IMR-90 (cell line): ENCODE measurements at regions not wholly inside any gene's neighbourhood (a gene's known extent, or its start where the extent isn't known, plus 50 kb on each side); places are given as distances from the start of the nearest gene placed in this dataset.

Experiments
- ATAC-seq: fragments of 200-7000 bp; cut with Tn5 transposase; 2 replicates; pipeline ENCODE4 v1.9.1; 2020; ENCODE audit warnings: low read depth, mild to moderate bottlenecking, moderate library complexity
- BruUV-seq: library from RNA; stranded (reverse); fragments of 400-500 nt; replicated peaks from 2 replicates; lab custom pipeline; 2021; lab: Mats Ljungman, UMichigan
- CTCF ChIA-PET: fragments of 300-600 bp; formaldehyde crosslinking; extraction: SDS; loops from one replicate; lab custom pipeline; 2021; ENCODE audit warnings: antibody characterized with exemption; lab: Yijun Ruan, JAX
- POLR2A ChIA-PET: fragments of 300-600 bp; sonication (Branson Sonifier 250); formaldehyde crosslinking; loops from one replicate; lab custom pipeline; 2022; ENCODE audit warnings: antibody characterized with exemption; ENCODE audit not compliant: unreplicated experiment; lab: Charles Lee
- DNase-seq: peaks from one replicate; pipeline ENCODE4 v3.0.0; 2013
- H2AFZ ChIP-seq: replicated peaks from 2 replicates; pipeline ENCODE3; 2013; ENCODE audit warnings: low read length, mild to moderate bottlenecking; ENCODE audit not compliant: poor library complexity
- H2AK5ac ChIP-seq: 2 replicates; pipeline ENCODE4 v1.6.1; 2013; ENCODE audit warnings: low read depth, low read length, inconsistent platforms
- H2AK9ac ChIP-seq: replicated peaks from 2 replicates; pipeline ENCODE3; 2013; ENCODE audit warnings: mild to moderate bottlenecking, low read depth, low read length, moderate library complexity; ENCODE audit not compliant: poor library complexity
- H2BK120ac ChIP-seq: 2 replicates; pipeline ENCODE4 v1.6.1; 2013; ENCODE audit warnings: low read depth, low read length, inconsistent platforms
- H2BK15ac ChIP-seq: 3 replicates; pipeline ENCODE4 v1.6.1; 2013; ENCODE audit warnings: low read depth, low read length, inconsistent platforms
- H2BK20ac ChIP-seq: 2 replicates; pipeline ENCODE4 v1.6.1; 2013; ENCODE audit warnings: low read depth, mild to moderate bottlenecking, inconsistent platforms, low read length, moderate library complexity
- H2BK5ac ChIP-seq: 2 replicates; pipeline ENCODE4 v1.6.1; 2013; ENCODE audit warnings: mild to moderate bottlenecking, low read depth, low read length, inconsistent platforms; ENCODE audit not compliant: poor library complexity, severe bottlenecking
- H3K14ac ChIP-seq: replicated peaks from 2 replicates; pipeline ENCODE4 v1.6.1; 2013; ENCODE audit warnings: low read depth, low read length, inconsistent platforms
- H3K18ac ChIP-seq: 2 replicates; pipeline ENCODE4 v1.6.1; 2013; ENCODE audit warnings: low read depth, low read length, control low read depth
- H3K23ac ChIP-seq: 2 replicates; pipeline ENCODE4 v1.6.1; 2013; ENCODE audit warnings: low read depth, low read length, inconsistent platforms
- H3K27ac ChIP-seq: 2 replicates; pipeline ENCODE4 v1.5.1; 2013; ENCODE audit warnings: mild to moderate bottlenecking, control low read depth, low read length; ENCODE audit not compliant: insufficient read depth
- H3K27me3 ChIP-seq: 2 replicates; pipeline ENCODE4 v1.6.1; 2013; ENCODE audit warnings: low read length; ENCODE audit not compliant: control insufficient read depth, insufficient read depth
- H3K36me3 ChIP-seq: 2 replicates; pipeline ENCODE4 v1.6.1; 2013; ENCODE audit warnings: low read length, mixed read lengths; ENCODE audit not compliant: control insufficient read depth, insufficient read depth
- H3K4ac ChIP-seq: 2 replicates; pipeline ENCODE4 v1.6.1; 2013; ENCODE audit warnings: low read depth, low read length, inconsistent platforms
- H3K4me1 ChIP-seq: 2 replicates; pipeline ENCODE4 v1.6.1; 2013; ENCODE audit warnings: low read length, mixed read lengths; ENCODE audit not compliant: control insufficient read depth, insufficient read depth
- H3K4me2 ChIP-seq: 2 replicates; pipeline ENCODE4 v1.6.1; 2013; ENCODE audit warnings: low read depth, mild to moderate bottlenecking, control low read depth, low read length, moderate library complexity
- H3K4me3 ChIP-seq: 2 replicates; pipeline ENCODE4 v1.5.1; 2013; ENCODE audit warnings: low read depth, mild to moderate bottlenecking, control low read depth, low read length, moderate library complexity; ENCODE audit not compliant: insufficient read depth
- H3K56ac ChIP-seq: 2 replicates; pipeline ENCODE4 v1.6.1; 2013; ENCODE audit warnings: low read length, inconsistent platforms; ENCODE audit not compliant: insufficient read depth; ENCODE audit errors: extremely low read depth
- H3K79me1 ChIP-seq, 2 experiments: 2 replicates each; pipeline ENCODE4 v1.6.1; 2013; ENCODE audit warnings: low read length in 2 of 2, inconsistent platforms in 1 of 2, low read depth in 1 of 2
- H3K9ac ChIP-seq: 2 replicates; pipeline ENCODE4 v1.6.1; 2013; ENCODE audit warnings: low read depth, low read length, control low read depth
- H3K9me1 ChIP-seq: 2 replicates; pipeline ENCODE4 v1.6.1; 2013; ENCODE audit warnings: low read length, inconsistent platforms; ENCODE audit not compliant: insufficient read depth
- H3K9me3 ChIP-seq: 2 replicates; pipeline ENCODE4 v1.6.1; 2013; ENCODE audit warnings: low read length; ENCODE audit not compliant: control insufficient read depth, insufficient read depth
- H4K20me1 ChIP-seq: 2 replicates; pipeline ENCODE4 v1.6.1; 2013; ENCODE audit warnings: low read length, inconsistent platforms; ENCODE audit not compliant: insufficient read depth
- H4K5ac ChIP-seq: 2 replicates; pipeline ENCODE4 v1.6.1; 2013; ENCODE audit warnings: mild to moderate bottlenecking, low read depth, low read length, control low read depth
- H4K8ac ChIP-seq, 2 experiments: 2 replicates each; pipeline ENCODE4 v1.6.1; 2013; ENCODE audit warnings: low read depth in 2 of 2, low read length in 2 of 2, control low read depth in 1 of 2, inconsistent platforms in 1 of 2
- H4K91ac ChIP-seq: 2 replicates; pipeline ENCODE4 v1.6.1; 2013; ENCODE audit warnings: low read depth, low read length, inconsistent platforms; ENCODE audit not compliant: insufficient read depth
- BHLHE40 ChIP-seq: fragments of 150-350 bp; IDR thresholded peaks from 2 replicates; pipeline ENCODE4 v1.6.1; 2016; ENCODE audit warnings: mild to moderate bottlenecking, low read depth, low read length
- CEBPB ChIP-seq: IDR thresholded peaks from 2 replicates; pipeline ENCODE4 v1.6.1; 2012; ENCODE audit warnings: low read depth, low read length, improper control_type of control experiment
- MAFK ChIP-seq: IDR thresholded peaks from 2 replicates; pipeline ENCODE4 v1.6.1; 2012; ENCODE audit warnings: low read depth, low read length, improper control_type of control experiment
- RAD21 ChIP-seq: IDR thresholded peaks from 2 replicates; pipeline ENCODE4 v1.6.1; 2012; ENCODE audit warnings: low read length, improper control_type of control experiment
- RCOR1 ChIP-seq: IDR thresholded peaks from 2 replicates; pipeline ENCODE4 v1.6.1; 2012; ENCODE audit warnings: mild to moderate bottlenecking, low read length, improper control_type of control experiment; ENCODE audit not compliant: insufficient replicate concordance
- RFX5 ChIP-seq: IDR thresholded peaks from 2 replicates; pipeline ENCODE4 v1.8.0; 2012; ENCODE audit warnings: low read depth, mild to moderate bottlenecking, low read length, moderate library complexity
- USF2 ChIP-seq: fragments of 150-350 bp; IDR thresholded peaks from 2 replicates; pipeline ENCODE4 v1.6.1; 2017; ENCODE audit warnings: mild to moderate bottlenecking, antibody characterized with exemption, low read length, low read depth
- dilution Hi-C: fragments of 300-500 bp; cut with HindIII; formaldehyde crosslinking; loops from one replicate; pipeline ENCODE4 v1.14.3; 2018; ENCODE audit warnings: low sequenced_read_pairs; ENCODE audit not compliant: unreplicated experiment
- in situ Hi-C: fragments of 300-500 bp; cut with MboI; formaldehyde crosslinking; loops from 3 replicates; pipeline ENCODE4 v1.14.3; 2019; ENCODE audit warnings: low sequenced_read_pairs, inconsistent platforms, mixed read lengths
- intact Hi-C: fragments of 100-400 bp; cut with micrococcal nuclease; formaldehyde crosslinking; loops from 2 replicates; pipeline ENCODE4 v1.10.0; 2022

- no peak overlapping the region for H4K8ac ChIP-seq
- TF ChIP-seq USF2 (no peak), RAD21 (no peak), RFX5 (no peak), RCOR1 (no peak), MAFK (no peak), BHLHE40 (no peak), CEBPB (no peak)
- H3K27ac ChIP-seq = no peak overlapping the region
- H2BK5ac ChIP-seq = no peak overlapping the region
- no peaks in the 10 kb centered on the region for H3K9me1 ChIP-seq
- no peaks in the 10 kb centered on the region; the same call in 1 of the 2 replicates for H3K27me3 ChIP-seq
- H3K9me3 ChIP-seq = no peaks in the 10 kb centered on the region
- H3K79me1 ChIP-seq = no peaks in the 10 kb centered on the region
- H3K23ac ChIP-seq = no peak overlapping the region
- no peak overlapping the region for H2AFZ ChIP-seq
- dilution Hi-C loops (no loop called here), intact Hi-C loops (no loop called here), in situ Hi-C loops (no loop called here)
- H2AK9ac ChIP-seq = no peak overlapping the region
- H3K56ac ChIP-seq = no peak overlapping the region
- H3K4me1 ChIP-seq = no peaks in the 10 kb centered on the region
- H4K91ac ChIP-seq = no peak overlapping the region
- no peak overlapping the region for H3K9ac ChIP-seq
- ATAC-seq (no peak), DNase-seq (no peak)
- H2BK120ac ChIP-seq = no peak overlapping the region
- no TSS peak for BruUV-seq
- no peak overlapping the region for H3K4ac ChIP-seq
- H3K36me3 ChIP-seq = no peaks in the 10 kb centered on the region
- no peak overlapping the region for H2BK20ac ChIP-seq
- H3K14ac ChIP-seq = no peak overlapping the region
- H3K4me3 ChIP-seq = no peak overlapping the region
- CTCF ChIA-PET = no interaction called here
- no peaks in the 10 kb centered on the region for H4K20me1 ChIP-seq
- POLR2A ChIA-PET = no interaction called here
- H3K18ac ChIP-seq = no peak overlapping the region
- H2AK5ac ChIP-seq = no peak overlapping the region
- no peak overlapping the region for H3K4me2 ChIP-seq
- H2BK15ac ChIP-seq = no peak overlapping the region
- no peak overlapping the region for H4K5ac ChIP-seq
Measured at GRCh38 chrX:42628471-42628870, 149.5 kb downstream of the PPP1R2C start.
